SK-N-SH (cell line): ENCODE measurements at regions not wholly inside any gene's neighbourhood (a gene's known extent, or its start where the extent isn't known, plus 50 kb on each side); places are given as distances from the start of the nearest gene placed in this dataset.

Source experiments
- CTCF ChIA-PET: fragments of 300-600, 350-600 bp; formaldehyde crosslinking; extraction: SDS; loops from one replicate; lab custom pipeline; 2021; lab: Yijun Ruan, JAX
- POLR2A ChIA-PET: fragments of 350-600 bp; sonication (Branson Sonifier 250); formaldehyde crosslinking; extraction: SDS; loops from one replicate; lab custom pipeline; 2020; ENCODE audit warnings: antibody characterized with exemption, inconsistent platforms; lab: Yijun Ruan, JAX
- DNase-seq: peaks from one replicate; pipeline ENCODE4 v3.0.0; 2012
- H2AFZ ChIP-seq: fragments of 200-600 bp; sonication (generic); 2 replicates; pipeline ENCODE4 v1.8.1; 2016; ENCODE audit warnings: antibody characterized with exemption, mild to moderate bottlenecking, low read depth
- H3F3A ChIP-seq: fragments of 200-600 bp; sonication (generic); replicated peaks from 2 replicates; pipeline ENCODE3; 2016; ENCODE audit warnings: antibody characterized with exemption, mild to moderate bottlenecking; ENCODE audit not compliant: insufficient read depth
- H3K27ac ChIP-seq, 2 experiments: fragments of 200-500 bp in 1 of 2; fragments of 200-600 bp in 1 of 2; sonication (Bioruptor generic) in 1 of 2; sonication (generic), shearing (Covaris generic) in 1 of 2; 2 replicates each; pipeline versions ENCODE4 v1.5.1 to v1.6.1; 2014 to 2016; ENCODE audit warnings: low read depth in 2 of 2, inconsistent platforms in 1 of 2, low read length in 1 of 2, mild to moderate bottlenecking in 1 of 2, mixed read lengths in 1 of 2
- H3K27me3 ChIP-seq: fragments of 200-600 bp; sonication (generic), shearing (Covaris generic); 2 replicates; pipeline ENCODE4 v1.6.1; 2016; ENCODE audit warnings: mixed run types; ENCODE audit not compliant: insufficient read depth
- H3K36me3 ChIP-seq, 2 experiments: fragments of 200-500 bp in 1 of 2; fragments of 200-600 bp in 1 of 2; sonication (Bioruptor generic) in 1 of 2; sonication (generic) in 1 of 2; replicated peaks in 1 of 2; 2 replicates each; pipeline versions ENCODE3 to v1.5.1; 2014 to 2016; ENCODE audit warnings: low read length in 1 of 2, mild to moderate bottlenecking in 1 of 2; ENCODE audit not compliant: insufficient read depth in 2 of 2, control insufficient read depth in 1 of 2
- H3K4me1 ChIP-seq, 2 experiments: fragments of 200-500 bp in 1 of 2; fragments of 200-600 bp in 1 of 2; sonication (Bioruptor generic) in 1 of 2; sonication (generic), shearing (Covaris generic) in 1 of 2; 2 replicates each; pipeline versions ENCODE4 v1.5.1 to v1.6.1; 2014 to 2016; ENCODE audit warnings: low read depth in 1 of 2, low read length in 1 of 2, mixed run types in 1 of 2; ENCODE audit not compliant: insufficient read depth in 2 of 2, control insufficient read depth in 1 of 2
- H3K4me2 ChIP-seq: fragments of 200-600 bp; sonication (generic), shearing (Covaris generic); 2 replicates; pipeline ENCODE4 v1.6.1; 2017; ENCODE audit warnings: mixed run types
- H3K4me3 ChIP-seq, 2 experiments: fragments of 200-500 bp in 1 of 2; fragments of 200-600 bp in 1 of 2; sonication (Bioruptor generic) in 1 of 2; sonication (generic), shearing (Covaris generic) in 1 of 2; 2 replicates each; pipeline versions ENCODE4 v1.5.1 to v1.8.1; 2014 to 2016; ENCODE audit warnings: low read depth in 2 of 2, inconsistent platforms in 1 of 2, low read length in 1 of 2, mild to moderate bottlenecking in 1 of 2, mixed read lengths in 1 of 2, moderate library complexity in 1 of 2
- H3K79me2 ChIP-seq: fragments of 200-600 bp; sonication (generic); 2 replicates; pipeline ENCODE4 v1.8.1; 2017; ENCODE audit warnings: mild to moderate bottlenecking; ENCODE audit not compliant: insufficient read depth
- H3K9ac ChIP-seq: fragments of 200-600 bp; sonication (generic); 2 replicates; pipeline ENCODE4 v1.6.1; 2017; ENCODE audit warnings: mixed run types
- H3K9me2 ChIP-seq: fragments of 200-600 bp; sonication (generic); 2 replicates; pipeline ENCODE4 v1.6.1; 2017; ENCODE audit warnings: mixed run types
- H3K9me3 ChIP-seq: fragments of 200-600 bp; sonication (generic); 2 replicates; pipeline ENCODE4 v1.6.1; 2017; ENCODE audit warnings: mixed run types, mild to moderate bottlenecking, moderate library complexity
- H4K20me1 ChIP-seq: fragments of 200-600 bp; sonication (generic); 2 replicates; pipeline ENCODE4 v1.6.1; 2017; ENCODE audit warnings: mild to moderate bottlenecking, mixed run types; ENCODE audit not compliant: insufficient read depth
- FOSL2 ChIP-seq: IDR thresholded peaks from 2 replicates; pipeline ENCODE4 v1.4.0; 2012; ENCODE audit warnings: low read depth, mild to moderate bottlenecking, moderate library complexity, borderline replicate concordance
- FOXJ3 ChIP-seq: sonication (generic); formaldehyde crosslinking; IDR thresholded peaks from 2 replicates; pipeline ENCODE4 v1.5.1; 2020; ENCODE audit warnings: mild to moderate bottlenecking, missing genetic modification reagents
- FOXM1 ChIP-seq: IDR thresholded peaks from 2 replicates; pipeline ENCODE4 v1.4.0; 2012; ENCODE audit warnings: low read depth, mild to moderate bottlenecking
- GATA2 ChIP-seq: sonication (generic); formaldehyde crosslinking; IDR thresholded peaks from 2 replicates; pipeline ENCODE4 v1.5.0; 2020; ENCODE audit warnings: mild to moderate bottlenecking, missing genetic modification reagents
- MEF2A ChIP-seq: IDR thresholded peaks from 2 replicates; pipeline ENCODE4 v1.4.0; 2012; ENCODE audit warnings: low read depth, borderline replicate concordance
- NRF1 ChIP-seq: IDR thresholded peaks from 2 replicates; pipeline ENCODE4 v1.6.1; 2012; ENCODE audit warnings: low read depth, mild to moderate bottlenecking, low read length
- RAD21 ChIP-seq: IDR thresholded peaks from 2 replicates; pipeline ENCODE4 v1.6.1; 2012; ENCODE audit warnings: mild to moderate bottlenecking, low read length
- RFX5 ChIP-seq: IDR thresholded peaks from 2 replicates; pipeline ENCODE4 v1.6.1; 2012; ENCODE audit warnings: mild to moderate bottlenecking, improper control_type of control experiment, low read length
- RXRA ChIP-seq: IDR thresholded peaks from 2 replicates; pipeline ENCODE4 v1.4.0; 2012; ENCODE audit warnings: low read depth, mild to moderate bottlenecking, borderline replicate concordance
- SMC3 ChIP-seq: IDR thresholded peaks from 2 replicates; pipeline ENCODE4 v1.6.1; 2012; ENCODE audit warnings: low read depth, low read length, improper control_type of control experiment
- whole genome bisulfite sequencing: methylation state at CpG from one replicate; pipeline ENCODE4 v1.1.6; 2017; ENCODE audit warnings: low lambda C conversion rate; 5-methylcytosine and 5-hydroxymethylcytosine counted together
- TF ChIP-seq, protein P1 (sequence below): IDR thresholded peaks from 2 replicates; pipeline ENCODE4 v1.4.0; 2012; ENCODE audit warnings: low read depth, borderline replicate concordance
- TF ChIP-seq, protein P2 (sequence below): fragments of 200-600 bp; sonication (generic); IDR thresholded peaks from 2 replicates; pipeline ENCODE4 v1.6.1; 2017; ENCODE audit warnings: antibody characterized with exemption, mild to moderate bottlenecking, moderate library complexity
- TF ChIP-seq, protein P3 (sequence below): IDR thresholded peaks from 2 replicates; pipeline ENCODE4 v1.4.0; 2012; ENCODE audit warnings: low read depth
- TF ChIP-seq, protein P4 (sequence below): fragments of 150-350 bp; IDR thresholded peaks from 2 replicates; pipeline ENCODE4 v1.6.1; 2017; ENCODE audit warnings: antibody characterized with exemption, low read length, low read depth, borderline replicate concordance

DNA sequence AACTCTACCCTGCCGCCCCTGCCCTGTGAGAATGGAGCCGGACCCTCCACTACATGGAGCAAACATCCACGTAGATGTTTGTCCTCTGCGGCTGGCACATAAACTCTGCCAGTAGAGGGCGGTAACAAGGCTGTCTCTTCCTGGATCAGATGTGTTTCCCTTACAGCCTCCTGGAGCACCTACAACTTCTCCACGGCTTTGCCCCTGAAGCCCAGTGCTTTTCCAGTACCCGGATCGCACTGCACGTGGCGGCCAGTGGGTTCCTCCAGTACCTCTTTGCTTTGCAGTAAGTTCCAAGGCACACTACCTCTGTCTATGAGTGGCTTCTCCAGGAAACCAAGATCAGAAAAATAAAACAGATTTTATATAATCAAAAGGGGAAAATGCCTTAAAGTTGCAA, 651.3 kb downstream of the DCDC2C start:
- POLR2A ChIA-PET = no interaction called here
- no peak overlapping the region for H2AFZ ChIP-seq
- H3K9ac ChIP-seq = no peak overlapping the region

DNA sequence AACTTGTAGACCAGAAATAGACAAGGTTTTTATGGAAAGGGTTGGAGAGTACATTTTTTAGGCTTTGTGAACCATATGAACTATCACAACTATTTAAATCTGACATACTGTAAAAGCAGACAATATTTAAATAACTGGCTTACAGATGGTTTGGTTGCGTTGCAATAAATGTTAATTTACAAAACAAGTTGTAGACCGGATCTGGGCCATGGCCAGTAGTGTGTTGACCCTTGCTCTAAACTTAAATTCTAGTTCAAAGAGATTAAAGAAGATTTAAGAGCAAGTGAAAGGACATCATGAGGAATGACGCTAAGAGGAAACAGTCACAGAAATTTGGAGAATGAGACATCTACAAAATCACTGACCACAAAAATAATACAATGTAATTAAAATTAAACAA, 652.7 kb downstream of the DCDC2C start:
- Histone ChIP-seq H4K20me1 (no peaks in the 10 kb centered on the region), H3K27ac (no peak overlapping the region), H3K36me3 (no peaks in the 10 kb centered on the region), H2AFZ (no peak overlapping the region), H3F3A (no peaks in the 10 kb centered on the region), H3K27me3 (no peaks in the 10 kb centered on the region), H3K79me2 (no peaks in the 10 kb centered on the region), H3K4me3 (no peak overlapping the region), H3K9me2 (no peaks in the 10 kb centered on the region), H3K4me2 (no peak overlapping the region), H3K9me3 (peaks cover 20% of the 10 kb centered on the region; the same call in 1 of the 2 replicates), H3K4me1 (no peaks in the 10 kb centered on the region; a peak in 1 of 4 replicates), H3K9ac (no peak overlapping the region)
- TF ChIP-seq NRF1 (no peak), MEF2A (no peak)
- TF ChIP-seq, protein P1, sequence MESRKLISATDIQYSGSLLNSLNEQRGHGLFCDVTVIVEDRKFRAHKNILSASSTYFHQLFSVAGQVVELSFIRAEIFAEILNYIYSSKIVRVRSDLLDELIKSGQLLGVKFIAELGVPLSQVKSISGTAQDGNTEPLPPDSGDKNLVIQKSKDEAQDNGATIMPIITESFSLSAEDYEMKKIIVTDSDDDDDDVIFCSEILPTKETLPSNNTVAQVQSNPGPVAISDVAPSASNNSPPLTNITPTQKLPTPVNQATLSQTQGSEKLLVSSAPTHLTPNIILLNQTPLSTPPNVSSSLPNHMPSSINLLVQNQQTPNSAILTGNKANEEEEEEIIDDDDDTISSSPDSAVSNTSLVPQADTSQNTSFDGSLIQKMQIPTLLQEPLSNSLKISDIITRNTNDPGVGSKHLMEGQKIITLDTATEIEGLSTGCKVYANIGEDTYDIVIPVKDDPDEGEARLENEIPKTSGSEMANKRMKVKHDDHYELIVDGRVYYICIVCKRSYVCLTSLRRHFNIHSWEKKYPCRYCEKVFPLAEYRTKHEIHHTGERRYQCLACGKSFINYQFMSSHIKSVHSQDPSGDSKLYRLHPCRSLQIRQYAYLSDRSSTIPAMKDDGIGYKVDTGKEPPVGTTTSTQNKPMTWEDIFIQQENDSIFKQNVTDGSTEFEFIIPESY = no peak
- CTCF ChIA-PET = no interaction called here
- DNase-seq = no peak
- 21% methylated on average over 3 of the region's 3 CpGs for WGBS
- POLR2A ChIA-PET = no interaction called here

More for the DNA sequence above, 651.3 kb downstream of the DCDC2C start:
- Histone ChIP-seq H3K79me2 (no peaks in the 10 kb centered on the region), H3K27me3 (no peaks in the 10 kb centered on the region), H3K36me3 (no peaks in the 10 kb centered on the region), H3K4me1 (no peaks in the 10 kb centered on the region; a peak in 1 of 4 replicates), H4K20me1 (no peaks in the 10 kb centered on the region), H3K27ac (no peak overlapping the region), H3F3A (no peaks in the 10 kb centered on the region), H3K9me3 (peaks cover 15% of the 10 kb centered on the region; the same call in 1 of the 2 replicates), H3K9me2 (no peaks in the 10 kb centered on the region), H3K4me3 (no peak overlapping the region; a peak in 1 of 4 replicates), H3K4me2 (no peak overlapping the region)
- CTCF ChIA-PET = interaction anchor here (0.7 to 2.5 kb wide), 9 partner anchors 8 to 1337 kb away, joined by 3 to 15 read pairs (median 4); partner anchors contain the start of gene SOX11
- DNase-seq = peak; percentile 51
- TF ChIP-seq, protein P2, sequence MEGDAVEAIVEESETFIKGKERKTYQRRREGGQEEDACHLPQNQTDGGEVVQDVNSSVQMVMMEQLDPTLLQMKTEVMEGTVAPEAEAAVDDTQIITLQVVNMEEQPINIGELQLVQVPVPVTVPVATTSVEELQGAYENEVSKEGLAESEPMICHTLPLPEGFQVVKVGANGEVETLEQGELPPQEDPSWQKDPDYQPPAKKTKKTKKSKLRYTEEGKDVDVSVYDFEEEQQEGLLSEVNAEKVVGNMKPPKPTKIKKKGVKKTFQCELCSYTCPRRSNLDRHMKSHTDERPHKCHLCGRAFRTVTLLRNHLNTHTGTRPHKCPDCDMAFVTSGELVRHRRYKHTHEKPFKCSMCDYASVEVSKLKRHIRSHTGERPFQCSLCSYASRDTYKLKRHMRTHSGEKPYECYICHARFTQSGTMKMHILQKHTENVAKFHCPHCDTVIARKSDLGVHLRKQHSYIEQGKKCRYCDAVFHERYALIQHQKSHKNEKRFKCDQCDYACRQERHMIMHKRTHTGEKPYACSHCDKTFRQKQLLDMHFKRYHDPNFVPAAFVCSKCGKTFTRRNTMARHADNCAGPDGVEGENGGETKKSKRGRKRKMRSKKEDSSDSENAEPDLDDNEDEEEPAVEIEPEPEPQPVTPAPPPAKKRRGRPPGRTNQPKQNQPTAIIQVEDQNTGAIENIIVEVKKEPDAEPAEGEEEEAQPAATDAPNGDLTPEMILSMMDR = peak; percentile 24; the same call in 1 of the 2 replicates
- TF ChIP-seq RAD21 = peak; percentile 63
- peak; percentile 53; the same call in 1 of the 2 replicates for TF ChIP-seq SMC3
- TF ChIP-seq MEF2A = no peak
- 59% methylated on average over 10 of the region's 10 CpGs for WGBS

DNA sequence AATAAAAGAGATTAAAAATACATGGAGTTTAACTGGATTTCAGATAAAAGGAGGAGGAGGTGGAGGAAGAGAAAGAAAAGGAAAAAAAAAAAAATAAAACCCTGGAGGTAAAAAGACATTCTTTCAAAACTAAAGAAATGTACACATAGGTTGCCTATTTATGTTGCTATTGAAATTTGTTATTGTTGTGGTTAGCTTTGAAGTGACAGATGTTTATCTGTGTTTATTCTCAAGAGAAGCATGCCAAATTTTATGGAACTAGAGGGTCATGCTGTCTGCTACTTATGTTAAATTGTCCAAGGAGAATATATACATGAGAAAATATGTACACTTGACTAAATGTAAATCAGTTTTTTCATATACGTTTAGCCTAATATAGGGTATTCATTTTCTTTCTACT, 653.2 kb downstream of the DCDC2C start:
- Histone ChIP-seq H3F3A (no peaks in the 10 kb centered on the region), H2AFZ (no peak overlapping the region), H3K27ac (no peak overlapping the region), H3K79me2 (no peaks in the 10 kb centered on the region), H3K9ac (no peak overlapping the region), H3K4me2 (no peak overlapping the region), H3K27me3 (no peaks in the 10 kb centered on the region), H3K9me2 (no peaks in the 10 kb centered on the region), H3K4me1 (no peaks in the 10 kb centered on the region; a peak in 1 of 4 replicates), H4K20me1 (no peaks in the 10 kb centered on the region), H3K36me3 (no peaks in the 10 kb centered on the region), H3K9me3 (peaks cover 19% of the 10 kb centered on the region; the same call in 1 of the 2 replicates), H3K4me3 (no peak overlapping the region)
- 20% methylated on average over 1 of the region's 1 CpG for WGBS
- POLR2A ChIA-PET = no interaction called here
- CTCF ChIA-PET = interaction anchor here (1.0 kb wide), 1 partner anchor 406 kb away, joined by 3 read pairs; no protein-coding TSS in a partner anchor
- DNase-seq = no peak
- TF ChIP-seq, protein P3, sequence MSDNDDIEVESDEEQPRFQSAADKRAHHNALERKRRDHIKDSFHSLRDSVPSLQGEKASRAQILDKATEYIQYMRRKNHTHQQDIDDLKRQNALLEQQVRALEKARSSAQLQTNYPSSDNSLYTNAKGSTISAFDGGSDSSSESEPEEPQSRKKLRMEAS = no peak
- TF ChIP-seq RFX5 = no peak
- TF ChIP-seq FOSL2 = no peak
- TF ChIP-seq GATA2 (CRISPR knock-in tag) = no peak
- TF ChIP-seq, protein P4, sequence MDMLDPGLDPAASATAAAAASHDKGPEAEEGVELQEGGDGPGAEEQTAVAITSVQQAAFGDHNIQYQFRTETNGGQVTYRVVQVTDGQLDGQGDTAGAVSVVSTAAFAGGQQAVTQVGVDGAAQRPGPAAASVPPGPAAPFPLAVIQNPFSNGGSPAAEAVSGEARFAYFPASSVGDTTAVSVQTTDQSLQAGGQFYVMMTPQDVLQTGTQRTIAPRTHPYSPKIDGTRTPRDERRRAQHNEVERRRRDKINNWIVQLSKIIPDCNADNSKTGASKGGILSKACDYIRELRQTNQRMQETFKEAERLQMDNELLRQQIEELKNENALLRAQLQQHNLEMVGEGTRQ = no peak
- no peak for TF ChIP-seq FOXM1
- TF ChIP-seq RXRA = no peak
- no peak for TF ChIP-seq FOXJ3
